ENCODE measurements at regions not wholly inside any gene's neighbourhood (a gene's known extent, or its start where the extent isn't known, plus 50 kb on each side); places are given as distances from the start of the nearest gene placed in this dataset.
"Not testable (repeated sequence)": the region's sequence is repeated elsewhere in the genome, so short reads cannot be mapped to it uniquely, and the experiment has no call there.

- no peak for TF ChIP-seq CTCF (IDR thresholded peaks at IDR 0.05; ENCODE audit: insufficient read depth, low read depth, low read length)
- no peak overlapping the region for H3K4me3 ChIP-seq (ENCODE audit: low read depth, low read length)
- DNase-seq (ENCODE audit: low read depth), result no peak
These were observed 607.1 kb downstream of the MEI4 start for GRCh38 chr6:78259935-78260334.

- not testable (repeated sequence) for DNase-seq (ENCODE audit: low read depth); H3K4me3 ChIP-seq (ENCODE audit: low read depth, low read length)
These were observed 606.9 kb upstream of the IRAK1BP1 start for GRCh38 chr6:78260427-78260826.

- peak; percentile 13 for DNase-seq (ENCODE audit: low read depth)
- H3K4me3 ChIP-seq (ENCODE audit: low read depth, low read length), result no peak overlapping the region
- TF ChIP-seq CTCF (IDR thresholded peaks at IDR 0.05; ENCODE audit: insufficient read depth, low read depth, low read length), result no peak
These were observed 598.5 kb upstream of the IRAK1BP1 start for GRCh38 chr6:78268591-78269452.

- no peak for TF ChIP-seq CTCF (IDR thresholded peaks at IDR 0.05; ENCODE audit: insufficient read depth, low read depth, low read length)
- no peak for DNase-seq (ENCODE audit: low read depth)
These were observed 566.5 kb upstream of the IRAK1BP1 start for GRCh38 chr6:78300885-78301284.

GRCh38 chr6:78302411-78302810 is 564.9 kb upstream of the IRAK1BP1 start:
- H3K4me3 ChIP-seq (ENCODE audit: low read depth, low read length), result no peak overlapping the region
- no peak for DNase-seq (ENCODE audit: low read depth)
- no peak for TF ChIP-seq CTCF (IDR thresholded peaks at IDR 0.05; ENCODE audit: insufficient read depth, low read depth, low read length)

More at GRCh38 chr6:78300885-78301284, 566.5 kb upstream of the IRAK1BP1 start:
- no peak overlapping the region for H3K4me3 ChIP-seq (ENCODE audit: low read depth, low read length)

GRCh38 chr6:78308025-78308424 is 559.3 kb upstream of the IRAK1BP1 start:
- no peak overlapping the region for H3K4me3 ChIP-seq (ENCODE audit: low read depth, low read length)
- DNase-seq (ENCODE audit: low read depth), result peak; percentile 7
- TF ChIP-seq CTCF (IDR thresholded peaks at IDR 0.05; ENCODE audit: insufficient read depth, low read depth, low read length), result peak; percentile 28

- DNase-seq (ENCODE audit: low read depth), result no peak
- TF ChIP-seq CTCF (IDR thresholded peaks at IDR 0.05; ENCODE audit: insufficient read depth, low read depth, low read length), result no peak
- no peak overlapping the region for H3K4me3 ChIP-seq (ENCODE audit: low read depth, low read length)
These were observed 545.1 kb upstream of the IRAK1BP1 start for GRCh38 chr6:78322068-78322845.
